ENCODE measurements at regions not wholly inside any gene's neighbourhood (a gene's known extent, or its start where the extent isn't known, plus 50 kb on each side); places are given as distances from the start of the nearest gene placed in this dataset.

GRCh38 chr4:162422312-162422711 is 258.5 kb upstream of the FSTL5 start:
- TF ChIP-seq EZH2phosphoT487 (IDR thresholded peaks at IDR 0.05; ENCODE audit: borderline replicate concordance), result no peak
- TF ChIP-seq, protein P1, sequence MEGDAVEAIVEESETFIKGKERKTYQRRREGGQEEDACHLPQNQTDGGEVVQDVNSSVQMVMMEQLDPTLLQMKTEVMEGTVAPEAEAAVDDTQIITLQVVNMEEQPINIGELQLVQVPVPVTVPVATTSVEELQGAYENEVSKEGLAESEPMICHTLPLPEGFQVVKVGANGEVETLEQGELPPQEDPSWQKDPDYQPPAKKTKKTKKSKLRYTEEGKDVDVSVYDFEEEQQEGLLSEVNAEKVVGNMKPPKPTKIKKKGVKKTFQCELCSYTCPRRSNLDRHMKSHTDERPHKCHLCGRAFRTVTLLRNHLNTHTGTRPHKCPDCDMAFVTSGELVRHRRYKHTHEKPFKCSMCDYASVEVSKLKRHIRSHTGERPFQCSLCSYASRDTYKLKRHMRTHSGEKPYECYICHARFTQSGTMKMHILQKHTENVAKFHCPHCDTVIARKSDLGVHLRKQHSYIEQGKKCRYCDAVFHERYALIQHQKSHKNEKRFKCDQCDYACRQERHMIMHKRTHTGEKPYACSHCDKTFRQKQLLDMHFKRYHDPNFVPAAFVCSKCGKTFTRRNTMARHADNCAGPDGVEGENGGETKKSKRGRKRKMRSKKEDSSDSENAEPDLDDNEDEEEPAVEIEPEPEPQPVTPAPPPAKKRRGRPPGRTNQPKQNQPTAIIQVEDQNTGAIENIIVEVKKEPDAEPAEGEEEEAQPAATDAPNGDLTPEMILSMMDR (conservative IDR thresholded peaks at IDR 0.05; ENCODE audit: low read length), result no peak

Measured in Loucy (cell line).